ENCODE measurements at regions not wholly inside any gene's neighbourhood (a gene's known extent, or its start where the extent isn't known, plus 50 kb on each side); places are given as distances from the start of the nearest gene placed in this dataset.
"Not testable (repeated sequence)": the region's sequence is repeated elsewhere in the genome, so short reads cannot be mapped to it uniquely, and the experiment has no call there.

GRCh38 chr9:103427696-103428095 is 432.6 kb downstream of the CYLC2 start:
- DNase-seq = no peak

- DNase-seq = no peak
Measured at GRCh38 chr9:103430469-103430868, 435.3 kb downstream of the CYLC2 start.

- DNase-seq = no peak
Measured at GRCh38 chr9:103431809-103432208, 436.7 kb downstream of the CYLC2 start.

- DNase-seq = no peak
Measured at GRCh38 chr9:103444176-103444575, 449.0 kb downstream of the CYLC2 start.

GRCh38 chr9:103458826-103459225 is 463.7 kb downstream of the CYLC2 start:
- DNase-seq = no peak

GRCh38 chr9:103471241-103471640 is 476.1 kb downstream of the CYLC2 start:
- no peak for DNase-seq

- no peak for DNase-seq
Measured at GRCh38 chr9:103474156-103474555, 479.0 kb downstream of the CYLC2 start.

- no peak for DNase-seq
Measured at GRCh38 chr9:103483471-103484096, 488.5 kb downstream of the CYLC2 start.

GRCh38 chr9:103485138-103485537 is 490.0 kb downstream of the CYLC2 start:
- DNase-seq = no peak

GRCh38 chr9:103514767-103515166 is 519.6 kb downstream of the CYLC2 start:
- no peak for DNase-seq

GRCh38 chr9:103522409-103522808 is 527.3 kb downstream of the CYLC2 start:
- no peak for DNase-seq

GRCh38 chr9:103530934-103531333 is 535.8 kb downstream of the CYLC2 start:
- DNase-seq = no peak

- DNase-seq = no peak
Measured at GRCh38 chr9:103533318-103533717, 538.2 kb downstream of the CYLC2 start.

- no peak for DNase-seq
Measured at GRCh38 chr9:103537426-103537825, 542.3 kb downstream of the CYLC2 start.

GRCh38 chr9:103545260-103545659 is 548.8 kb upstream of the SMC2 start:
- no peak for DNase-seq

- no peak for DNase-seq
Measured at GRCh38 chr9:103552712-103553111, 541.4 kb upstream of the SMC2 start.

- no peak for DNase-seq
Measured at GRCh38 chr9:103574056-103574455, 520.1 kb upstream of the SMC2 start.

- no peak for DNase-seq
Measured at GRCh38 chr9:103586721-103587120, 507.4 kb upstream of the SMC2 start.

GRCh38 chr9:103601287-103601686 is 492.8 kb upstream of the SMC2 start:
- no peak for DNase-seq

- not testable (repeated sequence) for DNase-seq
Measured at GRCh38 chr9:103611950-103612349, 482.2 kb upstream of the SMC2 start.

- DNase-seq = no peak
Measured at GRCh38 chr9:103615994-103616393, 478.1 kb upstream of the SMC2 start.

- no peak for DNase-seq
Measured at GRCh38 chr9:103617046-103617445, 477.1 kb upstream of the SMC2 start.

- no peak for DNase-seq
Measured at GRCh38 chr9:103625161-103625804, 468.8 kb upstream of the SMC2 start.

- no peak for DNase-seq
Measured at GRCh38 chr9:103627731-103628130, 466.4 kb upstream of the SMC2 start.

- DNase-seq = no peak
Measured at GRCh38 chr9:103649086-103649485, 445.0 kb upstream of the SMC2 start.
